ENCODE measurements at regions not wholly inside any gene's neighbourhood (a gene's known extent, or its start where the extent isn't known, plus 50 kb on each side); places are given as distances from the start of the nearest gene placed in this dataset.
"Not testable (repeated sequence)": the region's sequence is repeated elsewhere in the genome, so short reads cannot be mapped to it uniquely, and the experiment has no call there.

DNA sequence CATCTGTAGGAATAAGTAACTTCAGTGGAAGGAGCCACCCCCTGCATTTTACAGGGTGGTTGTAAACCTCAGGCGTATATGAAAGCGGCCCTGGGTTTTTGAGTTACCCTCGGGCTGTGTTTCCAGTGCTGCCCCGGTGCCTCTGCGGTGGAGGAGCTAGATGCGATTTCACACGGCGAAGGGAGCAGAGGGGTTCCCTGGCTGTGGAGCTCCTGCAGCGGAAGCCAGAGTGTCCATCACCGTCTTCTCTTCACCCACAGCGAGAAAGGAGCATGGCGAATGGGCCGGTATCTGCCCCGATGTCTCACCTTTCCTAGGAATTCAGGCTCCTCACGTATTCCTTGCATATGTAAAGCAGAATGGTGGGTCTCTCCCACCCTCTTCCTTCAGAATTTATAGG is 253.6 kb downstream of the THBS2 start:
- DNase-seq: no peak

DNA sequence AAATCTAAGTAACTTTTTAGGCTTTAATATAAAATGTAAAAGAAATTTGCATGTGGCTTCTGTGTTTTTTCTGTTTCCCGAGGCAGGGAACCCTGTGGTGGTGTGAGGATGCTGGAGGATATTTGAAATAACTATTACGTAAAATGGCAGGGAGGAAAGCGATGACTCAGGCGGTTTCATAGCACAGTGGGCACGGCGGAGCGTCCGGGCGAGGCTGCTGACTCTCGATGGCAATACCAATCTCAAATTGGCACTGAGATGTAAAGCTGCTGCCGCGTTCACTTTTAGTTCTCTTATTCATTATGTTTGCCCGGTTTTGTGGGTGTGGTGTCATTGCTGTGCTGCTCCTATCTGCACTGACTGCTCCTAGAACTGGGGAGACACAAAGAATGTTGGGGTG is 254.3 kb downstream of the THBS2 start:
- no peak for DNase-seq

- DNase-seq: no peak
These were observed 257.4 kb downstream of the THBS2 start for GRCh38 chr6:168996356-168996625.

DNA sequence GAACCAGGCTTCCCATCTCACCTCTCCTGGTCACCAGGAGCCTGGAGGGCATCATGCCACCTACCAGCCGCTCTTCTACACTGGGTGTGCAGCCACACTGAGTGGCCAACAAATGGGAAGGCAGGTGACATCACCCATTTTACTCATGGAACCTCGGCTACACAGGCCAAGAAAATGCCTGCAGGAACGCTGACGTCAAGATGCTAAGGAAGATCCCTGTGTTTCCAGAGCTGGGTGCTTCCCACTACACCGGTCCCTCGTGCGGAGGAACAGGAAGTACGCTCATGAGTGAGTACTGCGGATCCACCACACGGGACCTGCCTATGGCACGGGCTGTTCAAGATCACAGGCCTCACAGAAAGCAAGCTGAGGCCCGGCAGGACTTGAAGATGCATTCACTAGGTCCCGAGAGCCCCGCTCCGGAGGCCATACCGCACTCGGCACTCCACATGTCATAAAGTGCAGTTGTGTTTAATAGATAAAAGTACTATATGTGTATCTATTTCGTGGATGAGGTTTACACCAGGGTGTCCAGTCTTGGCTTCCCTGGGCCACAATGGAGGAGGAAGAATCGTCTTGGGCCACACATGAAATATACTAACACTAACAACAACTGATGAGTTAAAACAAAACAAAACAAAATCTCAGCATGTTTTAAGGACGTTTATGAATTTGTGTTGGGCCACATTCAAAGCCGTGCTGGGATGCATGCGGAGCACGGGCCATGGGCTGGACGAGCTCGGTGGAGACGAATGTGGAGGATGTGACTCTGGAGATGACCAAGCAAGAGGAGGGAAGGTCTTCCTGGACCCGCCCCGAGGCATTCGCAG is 257.9 kb downstream of the THBS2 start:
- DNase-seq: no peak

DNA sequence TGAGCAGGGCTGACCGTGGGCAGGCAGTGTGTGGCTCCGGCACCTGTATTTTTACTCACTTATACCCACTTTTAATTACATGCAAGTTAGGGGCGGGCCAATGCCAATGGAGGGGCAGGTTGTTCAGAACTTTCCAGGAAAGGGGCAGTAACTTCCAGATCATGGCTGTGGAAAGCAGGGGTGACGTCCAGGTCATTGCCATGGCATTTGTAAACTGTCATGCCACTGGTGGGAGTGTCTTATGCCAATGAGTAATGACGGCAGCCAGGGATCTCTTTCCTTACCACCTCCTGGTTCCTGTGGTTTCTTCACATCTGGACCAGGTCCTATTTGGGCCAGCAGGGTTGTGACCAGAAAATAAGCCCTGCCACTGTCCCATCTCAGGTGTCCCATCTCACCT is 258.7 kb downstream of the THBS2 start:
- DNase-seq: no peak

DNA sequence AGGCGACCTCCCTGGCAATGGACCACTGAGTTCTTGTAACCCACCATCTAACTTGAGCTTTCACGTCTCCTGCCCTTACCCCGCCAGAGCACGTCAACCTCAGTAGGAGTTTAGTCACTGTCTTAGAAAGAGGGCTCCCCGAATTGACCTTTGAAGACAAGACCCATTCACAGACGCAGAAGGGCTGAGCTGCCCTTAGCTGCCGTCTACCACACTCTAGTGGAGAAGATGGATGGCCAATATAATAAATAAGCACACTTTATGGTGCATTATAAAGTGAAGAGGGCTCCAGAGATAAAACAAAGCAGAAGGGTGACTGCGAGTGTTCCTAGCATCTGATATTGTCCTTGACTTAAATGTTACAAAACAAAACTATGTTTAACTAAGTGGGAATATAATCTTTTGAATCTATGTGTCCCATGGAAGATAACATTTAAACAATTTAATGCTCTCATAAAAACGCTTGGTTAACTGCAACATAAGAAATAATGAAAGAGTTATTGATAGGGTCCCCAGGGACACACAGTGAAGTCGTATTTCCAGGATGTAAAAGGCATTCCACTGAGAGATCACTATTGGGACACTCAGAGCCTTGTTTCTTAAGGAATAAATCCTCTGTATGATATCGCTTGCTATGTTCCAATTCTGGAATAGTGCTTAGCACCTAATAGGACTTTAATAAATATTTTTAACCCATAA is 261.1 kb downstream of the THBS2 start:
- DNase-seq: no peak

DNA sequence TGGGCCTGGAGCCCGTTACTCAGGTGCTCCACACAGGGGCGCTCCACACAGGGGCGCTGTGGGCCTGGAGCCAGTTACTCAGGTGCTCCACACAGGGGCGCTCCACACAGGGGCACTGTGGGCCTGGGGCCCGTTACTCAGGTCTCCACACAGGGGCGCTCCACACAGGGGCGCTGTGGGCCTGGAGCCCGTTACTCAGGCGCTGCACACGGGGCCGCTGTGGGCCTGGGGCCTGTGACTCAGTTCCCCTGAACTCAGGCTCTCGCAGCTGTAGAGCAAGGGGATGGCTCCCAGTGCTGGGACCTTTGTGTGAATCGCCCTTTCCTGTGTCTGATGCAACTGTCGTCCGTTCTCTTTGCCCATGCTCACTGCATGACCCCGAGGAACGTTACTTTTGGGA is 262.0 kb downstream of the THBS2 start:
- DNase-seq: not testable (repeated sequence)

DNA sequence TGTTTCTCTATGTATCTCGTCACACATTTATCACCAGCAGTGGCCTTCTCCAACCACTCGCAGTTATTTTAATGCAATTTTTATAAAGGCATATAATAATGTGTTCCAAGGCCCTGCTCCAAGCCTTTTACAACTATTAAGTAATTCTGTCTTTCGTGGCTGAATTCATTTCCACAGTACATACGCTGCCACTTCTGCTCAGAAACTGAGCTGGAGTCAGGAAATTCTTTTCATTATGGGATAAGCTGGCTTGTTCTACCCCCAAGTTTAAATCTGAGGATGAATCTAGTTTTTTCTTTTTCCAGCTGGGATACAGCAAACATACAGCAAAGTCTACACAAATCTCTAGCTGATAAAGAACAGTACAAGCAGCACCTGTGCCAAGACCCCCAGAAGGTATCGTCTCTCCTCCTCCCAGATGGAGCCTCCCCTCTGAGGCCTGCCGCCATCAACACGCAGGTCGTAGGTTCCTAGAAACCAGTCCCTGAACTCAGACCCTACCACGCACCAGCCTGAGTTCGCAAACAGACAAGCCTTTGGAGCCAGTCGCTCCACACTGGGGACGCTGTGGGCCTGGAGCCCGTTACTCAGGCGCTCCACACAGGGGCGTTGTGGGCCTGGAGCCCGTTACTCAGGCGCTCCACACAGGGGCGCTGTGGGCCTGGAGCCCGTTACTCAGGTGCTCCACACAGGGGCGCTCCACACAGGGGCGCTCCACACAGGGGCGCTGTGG is 263.5 kb downstream of the THBS2 start:
- no peak for DNase-seq

- DNase-seq: no peak
These were observed 264.2 kb downstream of the THBS2 start for GRCh38 chr6:168989421-168989820.

GRCh38 chr6:168988801-168989200 is 264.8 kb downstream of the THBS2 start:
- DNase-seq: no peak

DNA sequence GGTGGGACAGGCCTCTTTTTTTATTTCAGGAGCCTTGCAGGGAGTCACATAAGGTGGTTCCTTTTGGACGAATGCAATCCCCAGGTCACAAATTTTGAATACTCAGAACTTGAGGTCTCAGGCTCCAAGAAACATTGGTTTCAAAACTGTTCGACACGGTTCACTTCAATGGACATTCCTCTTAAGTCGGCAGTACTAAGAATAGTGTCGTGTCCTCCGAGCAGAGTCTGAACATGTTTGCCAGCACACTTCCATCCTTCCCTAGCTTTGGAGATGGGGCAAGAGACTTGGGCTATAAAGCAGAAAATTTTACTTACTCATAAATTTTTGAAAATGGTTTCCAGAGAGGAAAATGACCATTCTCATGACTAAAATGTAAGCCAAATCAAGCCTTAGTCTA is 265.4 kb downstream of the THBS2 start:
- no peak for DNase-seq

- DNase-seq: no peak
These were observed 267.9 kb downstream of the THBS2 start for GRCh38 chr6:168985705-168986104.

GRCh38 chr6:168983925-168984324 is 269.7 kb downstream of the THBS2 start:
- no peak for DNase-seq

DNA sequence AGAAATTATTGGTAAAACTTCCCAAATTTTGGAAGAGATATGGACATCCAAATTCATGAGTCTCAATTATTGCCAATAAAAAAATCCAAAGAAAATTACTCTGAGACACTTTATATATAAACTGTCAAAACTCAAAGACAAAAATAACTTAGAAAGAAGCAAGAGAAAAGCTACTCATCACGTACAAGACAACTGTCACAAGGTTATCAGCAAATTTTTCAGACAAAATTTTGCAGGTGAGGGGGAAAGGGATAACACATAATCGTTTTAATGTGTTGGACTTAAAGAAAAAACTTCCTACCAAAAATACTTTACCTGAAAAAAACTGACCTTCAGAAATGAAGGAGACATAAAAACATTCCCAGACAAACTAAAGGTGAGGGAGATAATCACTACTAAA is 272.5 kb downstream of the THBS2 start:
- no peak for DNase-seq

DNA sequence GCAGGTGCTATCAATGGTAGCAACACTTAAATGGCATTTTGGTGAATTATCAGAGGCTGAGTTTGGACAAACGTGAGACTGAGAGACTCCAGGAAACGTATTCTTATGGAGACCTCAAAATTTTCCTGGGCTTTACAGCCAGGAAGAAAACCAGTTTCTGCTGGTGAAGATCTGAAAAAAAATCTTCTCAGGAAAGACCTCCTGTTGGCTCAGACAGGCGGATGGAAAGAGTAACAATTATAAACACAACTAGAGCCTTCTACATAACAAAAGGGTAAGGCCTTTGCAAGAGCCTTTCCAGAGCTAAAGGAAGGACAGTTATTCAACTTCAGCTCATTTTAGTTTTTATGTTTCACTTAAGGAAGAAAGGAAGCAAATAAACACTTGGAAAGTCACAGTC is 274.4 kb downstream of the THBS2 start:
- DNase-seq: no peak

- no peak for DNase-seq
These were observed 281.5 kb downstream of the THBS2 start for GRCh38 chr6:168972128-168972527.

- no peak for DNase-seq
These were observed 282.1 kb downstream of the THBS2 start for GRCh38 chr6:168971549-168971948.

DNA sequence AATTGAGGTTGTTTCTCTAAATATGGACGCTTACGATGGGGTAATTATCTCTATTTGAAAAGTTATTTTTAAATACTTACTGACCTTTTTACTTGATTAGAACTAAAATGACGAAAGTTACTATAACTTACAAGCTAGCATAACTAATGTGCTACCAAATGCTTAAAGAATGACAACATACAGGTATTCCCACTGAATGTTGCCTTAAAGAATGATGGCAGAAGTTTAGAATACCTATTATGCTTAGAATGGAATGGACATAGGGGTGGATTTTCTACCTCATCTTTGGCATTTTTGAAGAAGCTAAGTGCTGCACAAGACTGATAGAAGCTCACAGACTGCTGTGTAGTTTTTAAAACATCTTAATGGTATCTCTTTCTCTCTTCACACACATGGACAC is 284.8 kb downstream of the THBS2 start:
- DNase-seq: no peak

DNA sequence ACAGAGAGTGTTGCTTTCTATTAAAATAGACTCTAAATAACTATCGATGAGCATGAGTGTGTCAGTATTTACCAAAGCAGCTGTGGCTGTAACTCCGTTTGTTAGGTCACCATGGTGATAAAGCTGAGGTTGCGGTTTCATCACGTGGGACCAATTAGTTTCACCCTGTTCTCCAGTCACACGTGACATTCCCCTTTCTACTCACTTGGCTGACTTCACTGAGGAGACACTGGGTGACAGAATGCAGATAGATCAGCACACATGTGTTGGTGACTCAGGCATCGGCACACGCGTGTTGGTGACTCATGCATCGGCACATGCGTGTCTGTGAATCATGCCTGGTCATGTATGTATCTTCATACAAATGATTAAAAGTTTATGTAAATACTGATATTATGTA is 285.4 kb downstream of the THBS2 start:
- no peak for DNase-seq

DNA sequence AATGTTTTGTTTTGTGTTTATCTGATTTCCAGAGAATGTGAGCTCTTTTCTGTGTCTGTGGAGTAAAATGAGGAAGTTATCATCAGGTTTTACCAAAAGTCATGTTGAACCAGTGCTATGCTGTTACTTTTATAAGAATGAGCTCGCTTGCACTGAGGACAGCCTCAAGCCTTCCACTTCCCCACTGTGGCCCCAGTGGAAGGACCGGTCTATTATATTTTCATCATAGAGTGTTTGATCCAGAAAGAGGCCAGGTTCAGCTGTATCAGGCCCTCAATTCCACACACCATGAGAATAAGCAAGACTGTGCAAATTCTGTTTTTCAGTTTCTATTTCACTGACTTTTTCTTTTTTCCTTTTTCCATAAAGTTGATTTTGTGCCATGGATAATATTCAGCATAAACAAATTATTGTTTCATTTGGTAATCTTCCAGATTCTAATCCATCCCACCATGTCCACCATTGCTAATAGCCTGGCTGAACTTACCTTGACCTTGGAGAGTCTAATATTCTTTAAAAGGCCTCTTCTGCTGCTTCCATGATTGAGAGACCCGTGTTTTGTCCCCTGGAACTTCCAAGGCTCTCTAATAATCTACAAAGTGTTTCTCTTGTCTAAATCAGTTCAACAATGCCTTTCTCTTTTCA is 286.2 kb downstream of the THBS2 start:
- no peak for DNase-seq

- no peak for DNase-seq
These were observed 289.4 kb downstream of the THBS2 start for GRCh38 chr6:168964138-168964835.

DNA sequence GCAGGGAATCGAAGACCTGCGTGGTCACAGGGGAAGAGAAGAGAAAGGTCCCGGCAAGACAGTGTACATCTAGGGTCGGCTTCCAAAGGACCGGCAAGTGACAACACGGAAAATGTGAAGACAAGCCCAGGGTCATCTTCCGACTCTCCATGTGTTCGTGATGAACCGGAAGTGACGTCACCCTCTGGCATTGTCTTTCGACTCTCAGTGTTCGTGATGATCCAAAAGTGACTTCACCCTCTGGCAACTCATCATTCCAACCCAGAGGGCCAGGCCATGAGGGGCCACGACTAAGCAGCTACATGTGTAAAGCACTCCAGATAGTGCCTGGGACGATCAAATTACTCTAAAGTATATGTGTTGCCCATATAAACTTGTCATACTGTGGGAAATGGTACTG is 290.8 kb downstream of the THBS2 start:
- DNase-seq: no peak

- DNase-seq: no peak
These were observed 292.4 kb downstream of the THBS2 start for GRCh38 chr6:168961264-168961656.

Data from stimulated activated CD4-positive, alpha-beta T cell treated with anti-CD3 and anti-CD28 coated beads, Interleukin-12 subunit alpha, Interleukin-12 subunit beta, amount 100 ng/mL, for 4 hours (primary cell).